ENCODE measurements at regions not wholly inside any gene's neighbourhood (a gene's known extent, or its start where the extent isn't known, plus 50 kb on each side); places are given as distances from the start of the nearest gene placed in this dataset.

- no peak overlapping the region for H3K4me2 ChIP-seq (ENCODE audit: low read length)
- H3K36me3 ChIP-seq (ENCODE audit: control insufficient read depth, insufficient read depth, low read length), result no peaks in the 10 kb centered on the region
- no peak overlapping the region for H3K4me3 ChIP-seq (ENCODE audit: low read depth, low read length)
- H3K9me3 ChIP-seq (ENCODE audit: control insufficient read depth, low read length), result no peaks in the 10 kb centered on the region
- no peaks in the 10 kb centered on the region for H3K79me2 ChIP-seq
- H3K27ac ChIP-seq, result no peak overlapping the region
- no peak overlapping the region for H2AFZ ChIP-seq
- TF ChIP-seq, protein P1, sequence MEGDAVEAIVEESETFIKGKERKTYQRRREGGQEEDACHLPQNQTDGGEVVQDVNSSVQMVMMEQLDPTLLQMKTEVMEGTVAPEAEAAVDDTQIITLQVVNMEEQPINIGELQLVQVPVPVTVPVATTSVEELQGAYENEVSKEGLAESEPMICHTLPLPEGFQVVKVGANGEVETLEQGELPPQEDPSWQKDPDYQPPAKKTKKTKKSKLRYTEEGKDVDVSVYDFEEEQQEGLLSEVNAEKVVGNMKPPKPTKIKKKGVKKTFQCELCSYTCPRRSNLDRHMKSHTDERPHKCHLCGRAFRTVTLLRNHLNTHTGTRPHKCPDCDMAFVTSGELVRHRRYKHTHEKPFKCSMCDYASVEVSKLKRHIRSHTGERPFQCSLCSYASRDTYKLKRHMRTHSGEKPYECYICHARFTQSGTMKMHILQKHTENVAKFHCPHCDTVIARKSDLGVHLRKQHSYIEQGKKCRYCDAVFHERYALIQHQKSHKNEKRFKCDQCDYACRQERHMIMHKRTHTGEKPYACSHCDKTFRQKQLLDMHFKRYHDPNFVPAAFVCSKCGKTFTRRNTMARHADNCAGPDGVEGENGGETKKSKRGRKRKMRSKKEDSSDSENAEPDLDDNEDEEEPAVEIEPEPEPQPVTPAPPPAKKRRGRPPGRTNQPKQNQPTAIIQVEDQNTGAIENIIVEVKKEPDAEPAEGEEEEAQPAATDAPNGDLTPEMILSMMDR (IDR thresholded peaks at IDR 0.05), result no peak
- H3K4me1 ChIP-seq, result no peaks in the 10 kb centered on the region
- no peaks in the 10 kb centered on the region for H3K27me3 ChIP-seq (ENCODE audit: control insufficient read depth, insufficient read depth, low read length)
- H3K9ac ChIP-seq, result no peak overlapping the region
Measured at GRCh38 chr2:145124085-145124484, 604.2 kb upstream of the ZEB2 start.

DNA sequence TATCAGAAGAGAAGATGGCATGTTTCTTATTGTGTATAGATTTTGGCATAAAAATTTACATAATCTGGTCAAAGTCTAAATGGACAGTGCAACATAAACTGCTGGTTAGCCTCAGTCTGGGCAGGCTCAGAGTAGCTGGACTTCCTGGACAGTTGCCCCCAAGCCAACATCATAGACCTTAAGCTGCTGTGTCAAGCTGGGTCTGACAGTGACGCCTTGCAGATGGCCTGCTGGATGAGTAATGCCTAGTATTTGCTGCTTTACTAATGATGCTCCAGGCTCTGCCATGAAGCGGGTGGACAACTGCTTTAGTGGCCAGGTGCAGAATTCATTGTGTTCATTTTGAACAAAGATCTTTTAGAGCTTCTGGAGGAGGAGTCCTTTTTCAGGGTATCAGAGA lies 603.7 kb upstream of the ZEB2 start:
- no peak overlapping the region for H3K4me3 ChIP-seq (ENCODE audit: low read depth, low read length)
- no peak overlapping the region for H3K27ac ChIP-seq
- no peak overlapping the region for H3K9ac ChIP-seq
- H3K36me3 ChIP-seq (ENCODE audit: control insufficient read depth, insufficient read depth, low read length), result no peaks in the 10 kb centered on the region
- H3K79me2 ChIP-seq, result no peaks in the 10 kb centered on the region
- no peaks in the 10 kb centered on the region for H3K9me3 ChIP-seq (ENCODE audit: control insufficient read depth, low read length)
- H2AFZ ChIP-seq, result no peak overlapping the region
- TF ChIP-seq, protein P1 (IDR thresholded peaks at IDR 0.05), result no peak
- H3K4me1 ChIP-seq, result no peaks in the 10 kb centered on the region
- no peak overlapping the region for H3K4me2 ChIP-seq (ENCODE audit: low read length)
- H3K27me3 ChIP-seq (ENCODE audit: control insufficient read depth, insufficient read depth, low read length), result no peaks in the 10 kb centered on the region

DNA sequence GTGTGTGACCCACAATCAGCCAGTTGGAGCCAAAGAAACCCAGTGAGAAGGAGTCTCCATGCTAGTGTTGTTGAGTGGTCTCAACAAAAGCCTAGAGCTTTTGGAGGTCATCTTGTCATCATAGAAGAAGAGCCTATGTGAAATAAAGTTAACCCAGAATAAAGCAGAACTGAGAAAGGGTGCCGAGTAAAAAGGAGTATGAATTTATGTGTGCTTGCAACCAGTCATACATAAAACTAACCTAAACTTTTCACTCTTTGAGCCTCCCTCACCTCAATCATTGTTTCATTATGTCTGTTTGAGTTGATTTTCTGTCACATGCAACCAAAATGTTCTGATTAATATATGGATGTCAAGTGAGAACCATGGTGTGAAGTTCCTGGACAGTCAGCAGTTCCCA lies 599.3 kb upstream of the ZEB2 start:
- H3K27ac ChIP-seq, result no peak overlapping the region
- no peaks in the 10 kb centered on the region for H3K79me2 ChIP-seq
- H3K4me3 ChIP-seq (ENCODE audit: low read depth, low read length), result no peak overlapping the region
- H3K27me3 ChIP-seq (ENCODE audit: control insufficient read depth, insufficient read depth, low read length), result no peaks in the 10 kb centered on the region
- H3K4me1 ChIP-seq, result no peaks in the 10 kb centered on the region
- no peak overlapping the region for H3K4me2 ChIP-seq (ENCODE audit: low read length)
- no peaks in the 10 kb centered on the region for H3K36me3 ChIP-seq (ENCODE audit: control insufficient read depth, insufficient read depth, low read length)
- H3K9ac ChIP-seq, result no peak overlapping the region
- H2AFZ ChIP-seq, result no peak overlapping the region
- no peaks in the 10 kb centered on the region for H3K9me3 ChIP-seq (ENCODE audit: control insufficient read depth, low read length)
- TF ChIP-seq, protein P1 (IDR thresholded peaks at IDR 0.05), result no peak

DNA sequence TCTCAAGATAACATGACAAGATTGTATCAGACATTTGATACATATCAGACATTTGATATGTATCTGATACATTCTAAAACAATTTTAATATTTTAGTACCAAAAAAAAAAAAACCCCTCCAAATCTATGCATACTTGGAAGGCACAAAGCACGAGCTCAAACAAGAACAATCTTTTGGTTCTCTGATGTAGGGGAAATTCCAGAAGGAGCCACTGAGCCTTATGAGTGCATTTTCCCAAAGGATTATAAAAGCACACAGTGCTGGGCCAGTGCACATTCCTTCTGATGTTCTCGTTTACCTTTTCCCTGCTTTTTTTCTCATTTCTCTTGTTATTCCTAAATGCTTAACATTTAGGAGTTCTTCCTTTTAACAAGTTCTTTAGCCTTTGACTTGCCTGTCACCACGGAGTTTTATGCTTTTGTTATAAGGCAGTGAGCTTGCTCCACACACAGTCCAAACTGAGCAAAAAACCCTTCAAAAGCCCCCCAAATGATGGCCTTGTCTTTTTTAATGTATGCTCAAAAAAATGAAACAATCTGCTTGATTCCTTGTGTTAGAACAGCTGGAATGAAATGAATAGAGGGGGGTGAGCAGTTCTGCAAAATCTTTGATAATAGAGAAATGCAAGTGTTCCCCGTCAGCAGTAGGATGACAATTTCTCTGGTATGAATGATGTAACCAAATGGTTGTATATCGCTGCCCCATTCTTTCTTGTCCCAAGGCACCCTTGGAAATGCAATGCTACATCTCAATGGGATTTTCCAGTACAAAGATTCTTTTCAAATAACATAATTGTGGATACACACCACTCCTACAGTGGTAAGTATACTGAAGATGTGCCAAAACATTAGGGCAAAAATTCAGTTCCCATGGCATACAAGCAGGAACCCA lies 597.2 kb upstream of the ZEB2 start:
- Histone ChIP-seq H3K27ac (no peak overlapping the region), H3K9ac (no peak overlapping the region), H3K4me1 (no peaks in the 10 kb centered on the region), H3K27me3 (ENCODE audit: control insufficient read depth, insufficient read depth, low read length) (no peaks in the 10 kb centered on the region), H2AFZ (no peak overlapping the region), H3K36me3 (ENCODE audit: control insufficient read depth, insufficient read depth, low read length) (no peaks in the 10 kb centered on the region), H3K4me3 (ENCODE audit: low read depth, low read length) (no peak overlapping the region), H3K79me2 (no peaks in the 10 kb centered on the region), H3K9me3 (ENCODE audit: control insufficient read depth, low read length) (no peaks in the 10 kb centered on the region), H3K4me2 (ENCODE audit: low read length) (no peak overlapping the region)
- TF ChIP-seq, protein P1 (IDR thresholded peaks at IDR 0.05), result no peak

- H3K36me3 ChIP-seq (ENCODE audit: control insufficient read depth, insufficient read depth, low read length), result no peaks in the 10 kb centered on the region
- no peaks in the 10 kb centered on the region for H3K79me2 ChIP-seq
- no peak overlapping the region for H3K4me3 ChIP-seq (ENCODE audit: low read depth, low read length)
- no peak overlapping the region for H2AFZ ChIP-seq
- H3K27ac ChIP-seq, result no peak overlapping the region
- H3K27me3 ChIP-seq (ENCODE audit: control insufficient read depth, insufficient read depth, low read length), result no peaks in the 10 kb centered on the region
- no peak overlapping the region for H3K4me2 ChIP-seq (ENCODE audit: low read length)
- no peak overlapping the region for H3K9ac ChIP-seq
- H3K4me1 ChIP-seq, result no peaks in the 10 kb centered on the region
- H3K9me3 ChIP-seq (ENCODE audit: control insufficient read depth, low read length), result no peaks in the 10 kb centered on the region
- TF ChIP-seq, protein P1 (IDR thresholded peaks at IDR 0.05), result no peak
Measured at GRCh38 chr2:145116056-145116455, 596.1 kb upstream of the ZEB2 start.

Data from parathyroid adenoma (tissue), 2 donors.